GM23338 (cell line): ENCODE measurements at regions not wholly inside any gene's neighbourhood (a gene's known extent, or its start where the extent isn't known, plus 50 kb on each side); places are given as distances from the start of the nearest gene placed in this dataset.

Experiments used
- ATAC-seq: fragments of 200-7000 bp; cut with Tn5 transposase; 3 replicates; pipeline ENCODE4 v1.9.1; 2020
- DNase-seq: peaks from one replicate; pipeline ENCODE4 v3.0.0-alpha.2; 2015; ENCODE audit warnings: low spot score
- H2AFZ ChIP-seq: fragments of 200-600 bp; sonication (generic); 2 replicates; pipeline ENCODE4 v1.8.0; 2016; ENCODE audit warnings: antibody characterized with exemption, mild to moderate bottlenecking, moderate library complexity
- H3F3A ChIP-seq: fragments of 200-600 bp; sonication (generic); replicated peaks from 2 replicates; pipeline ENCODE4 v1.8.0; 2017; ENCODE audit warnings: antibody characterized with exemption, mixed run types, low read depth
- H3K27ac ChIP-seq: fragments of 200-600 bp; sonication (generic); 2 replicates; pipeline ENCODE4 v1.6.1; 2016; ENCODE audit warnings: low read depth
- H3K27me3 ChIP-seq: fragments of 200-600 bp; sonication (generic); 2 replicates; pipeline ENCODE4 v1.8.0; 2016; ENCODE audit warnings: mild to moderate bottlenecking, mixed run types, moderate library complexity; ENCODE audit not compliant: insufficient read depth
- H3K36me3 ChIP-seq: fragments of 200-600 bp; sonication (generic); 2 replicates; pipeline ENCODE4 v1.8.0; 2016; ENCODE audit warnings: mild to moderate bottlenecking; ENCODE audit not compliant: insufficient read depth
- H3K4me1 ChIP-seq: fragments of 200-600 bp; sonication (generic); 2 replicates; pipeline ENCODE4 v1.8.0; 2016; ENCODE audit warnings: mild to moderate bottlenecking, moderate library complexity; ENCODE audit not compliant: insufficient read depth
- H3K4me2 ChIP-seq: fragments of 200-600 bp; sonication (generic); 2 replicates; pipeline ENCODE4 v1.7.1; 2017; ENCODE audit warnings: mixed run types
- H3K4me3 ChIP-seq: fragments of 200-600 bp; sonication (generic); 2 replicates; pipeline ENCODE4 v1.6.1; 2016; ENCODE audit warnings: mixed run types
- H3K79me2 ChIP-seq: fragments of 200-600 bp; sonication (generic); replicated peaks from 2 replicates; pipeline ENCODE4 v1.8.0; 2017; ENCODE audit warnings: mild to moderate bottlenecking; ENCODE audit not compliant: insufficient read depth
- H3K9me2 ChIP-seq: fragments of 200-600 bp; sonication (generic); 2 replicates; pipeline ENCODE4 v1.8.0; 2017; ENCODE audit not compliant: insufficient read depth
- H4K20me1 ChIP-seq: fragments of 200-600 bp; sonication (generic); replicated peaks from 2 replicates; pipeline ENCODE4 v1.8.0; 2017; ENCODE audit warnings: mild to moderate bottlenecking; ENCODE audit not compliant: insufficient read depth
- H3K27ac Mint-ChIP-seq: 2 replicates; pipeline ENCODE4 v1.8.0; 2020; ENCODE audit warnings: inconsistent platforms, mild to moderate bottlenecking, moderate library complexity, mixed read lengths
- H3K27me3 Mint-ChIP-seq: 3 replicates; pipeline ENCODE4 v1.8.0; 2022; ENCODE audit warnings: low read depth, mild to moderate bottlenecking, moderate library complexity, mixed read lengths, inconsistent platforms; ENCODE audit not compliant: insufficient read depth, poor library complexity
- H3K36me3 Mint-ChIP-seq: 3 replicates; pipeline ENCODE4 v1.8.0; 2021; ENCODE audit warnings: low read depth, mild to moderate bottlenecking, inconsistent platforms, moderate library complexity, mixed read lengths
- H3K4me1 Mint-ChIP-seq: 3 replicates; pipeline ENCODE4 v1.8.0; 2020; ENCODE audit warnings: mild to moderate bottlenecking, inconsistent platforms, mixed read lengths
- H3K4me3 Mint-ChIP-seq: 3 replicates; pipeline ENCODE4 v1.8.0; 2021; ENCODE audit warnings: moderate library complexity, mild to moderate bottlenecking, inconsistent platforms, mixed read lengths
- H3K9me3 Mint-ChIP-seq: 3 replicates; pipeline ENCODE4 v1.8.0; 2020; ENCODE audit warnings: moderate library complexity, mild to moderate bottlenecking, inconsistent platforms, mixed read lengths
- CREB1 ChIP-seq: fragments of 250-450 bp; sonication (Bioruptor Pico); IDR thresholded peaks from 2 replicates; pipeline ENCODE4 v1.5.0; 2020; ENCODE audit warnings: low read depth, mild to moderate bottlenecking, moderate library complexity
- JUNB ChIP-seq: IDR thresholded peaks from one replicate; pipeline ENCODE4 v1.6.1; 2016; ENCODE audit warnings: antibody characterized with exemption; ENCODE audit not compliant: unreplicated experiment
- NANOG ChIP-seq: IDR thresholded peaks from 2 replicates; pipeline ENCODE4 v1.6.1; 2016; ENCODE audit warnings: antibody characterized with exemption, borderline replicate concordance
- POLR2AphosphoS5 ChIP-seq: IDR thresholded peaks from 2 replicates; pipeline ENCODE4 v1.6.1; 2016; ENCODE audit warnings: antibody characterized with exemption, low read depth
- STAT1 ChIP-seq: IDR thresholded peaks from one replicate; pipeline ENCODE4 v1.6.1; 2016; ENCODE audit warnings: antibody characterized with exemption; ENCODE audit not compliant: unreplicated experiment
- ZNF114 ChIP-seq: fragments of 250-450 bp; sonication (Bioruptor Pico); IDR thresholded peaks from 2 replicates; pipeline ENCODE4 v1.5.0; 2020; ENCODE audit warnings: mild to moderate bottlenecking, moderate library complexity
- ZNF331 ChIP-seq: fragments of 250-450 bp; sonication (Bioruptor Pico); IDR thresholded peaks from 2 replicates; pipeline ENCODE4 v1.5.0; 2020; ENCODE audit warnings: low read depth, mild to moderate bottlenecking, moderate library complexity
- TF ChIP-seq, protein P1 (sequence below): IDR thresholded peaks from 2 replicates; pipeline ENCODE4 v1.6.1; 2016; ENCODE audit warnings: antibody characterized with exemption
- TF ChIP-seq, protein P2 (sequence below), 2 experiments: fragments of 200-600 bp in 1 of 2; sonication (generic) in 1 of 2; conservative IDR thresholded peaks; 2 replicates each; pipeline versions ENCODE4 v1.5.1 to v1.6.1; 2016 to 2017; ENCODE audit warnings: antibody characterized with exemption in 2 of 2, low read depth in 2 of 2, mild to moderate bottlenecking in 2 of 2, moderate library complexity in 1 of 2
- TF ChIP-seq, protein P3 (sequence below): IDR thresholded peaks from one replicate; pipeline ENCODE4 v1.6.1; 2018; ENCODE audit warnings: antibody characterized with exemption; ENCODE audit not compliant: unreplicated experiment

DNA sequence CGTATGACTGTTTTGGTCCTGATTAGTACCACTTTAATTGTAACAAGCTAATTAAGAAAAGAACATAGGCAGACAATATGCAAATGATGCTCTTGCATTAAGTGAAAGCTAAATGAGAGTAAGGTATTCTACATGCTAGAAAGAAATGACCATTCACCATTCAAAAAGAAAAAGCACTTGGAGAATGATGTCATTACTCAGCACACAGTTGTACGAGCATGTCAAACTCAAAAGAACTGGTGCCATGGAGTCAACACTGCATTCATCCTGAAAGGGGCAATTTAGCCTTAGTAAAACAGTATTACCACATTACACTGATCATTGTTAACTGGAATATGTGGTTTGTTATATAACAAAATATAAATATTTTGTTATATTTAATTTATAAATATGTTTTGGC lies 136.2 kb upstream of the CTTNBP2 start:
- no peak overlapping the region for H3K27ac Mint-ChIP-seq
- TF ChIP-seq ZNF114 (CRISPR knock-in tag) (no peak), CREB1 (no peak), POLR2AphosphoS5 (no peak), JUNB (no peak), ZNF331 (CRISPR knock-in tag) (no peak), STAT1 (no peak), NANOG (no peak)
- TF ChIP-seq, protein P1, sequence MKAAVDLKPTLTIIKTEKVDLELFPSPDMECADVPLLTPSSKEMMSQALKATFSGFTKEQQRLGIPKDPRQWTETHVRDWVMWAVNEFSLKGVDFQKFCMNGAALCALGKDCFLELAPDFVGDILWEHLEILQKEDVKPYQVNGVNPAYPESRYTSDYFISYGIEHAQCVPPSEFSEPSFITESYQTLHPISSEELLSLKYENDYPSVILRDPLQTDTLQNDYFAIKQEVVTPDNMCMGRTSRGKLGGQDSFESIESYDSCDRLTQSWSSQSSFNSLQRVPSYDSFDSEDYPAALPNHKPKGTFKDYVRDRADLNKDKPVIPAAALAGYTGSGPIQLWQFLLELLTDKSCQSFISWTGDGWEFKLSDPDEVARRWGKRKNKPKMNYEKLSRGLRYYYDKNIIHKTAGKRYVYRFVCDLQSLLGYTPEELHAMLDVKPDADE, result no peak
- TF ChIP-seq, protein P2, sequence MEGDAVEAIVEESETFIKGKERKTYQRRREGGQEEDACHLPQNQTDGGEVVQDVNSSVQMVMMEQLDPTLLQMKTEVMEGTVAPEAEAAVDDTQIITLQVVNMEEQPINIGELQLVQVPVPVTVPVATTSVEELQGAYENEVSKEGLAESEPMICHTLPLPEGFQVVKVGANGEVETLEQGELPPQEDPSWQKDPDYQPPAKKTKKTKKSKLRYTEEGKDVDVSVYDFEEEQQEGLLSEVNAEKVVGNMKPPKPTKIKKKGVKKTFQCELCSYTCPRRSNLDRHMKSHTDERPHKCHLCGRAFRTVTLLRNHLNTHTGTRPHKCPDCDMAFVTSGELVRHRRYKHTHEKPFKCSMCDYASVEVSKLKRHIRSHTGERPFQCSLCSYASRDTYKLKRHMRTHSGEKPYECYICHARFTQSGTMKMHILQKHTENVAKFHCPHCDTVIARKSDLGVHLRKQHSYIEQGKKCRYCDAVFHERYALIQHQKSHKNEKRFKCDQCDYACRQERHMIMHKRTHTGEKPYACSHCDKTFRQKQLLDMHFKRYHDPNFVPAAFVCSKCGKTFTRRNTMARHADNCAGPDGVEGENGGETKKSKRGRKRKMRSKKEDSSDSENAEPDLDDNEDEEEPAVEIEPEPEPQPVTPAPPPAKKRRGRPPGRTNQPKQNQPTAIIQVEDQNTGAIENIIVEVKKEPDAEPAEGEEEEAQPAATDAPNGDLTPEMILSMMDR (conservative IDR thresholded peaks at IDR 0.05; ENCODE audit: low read depth in 2 of 2), result no peak
- TF ChIP-seq, protein P3, sequence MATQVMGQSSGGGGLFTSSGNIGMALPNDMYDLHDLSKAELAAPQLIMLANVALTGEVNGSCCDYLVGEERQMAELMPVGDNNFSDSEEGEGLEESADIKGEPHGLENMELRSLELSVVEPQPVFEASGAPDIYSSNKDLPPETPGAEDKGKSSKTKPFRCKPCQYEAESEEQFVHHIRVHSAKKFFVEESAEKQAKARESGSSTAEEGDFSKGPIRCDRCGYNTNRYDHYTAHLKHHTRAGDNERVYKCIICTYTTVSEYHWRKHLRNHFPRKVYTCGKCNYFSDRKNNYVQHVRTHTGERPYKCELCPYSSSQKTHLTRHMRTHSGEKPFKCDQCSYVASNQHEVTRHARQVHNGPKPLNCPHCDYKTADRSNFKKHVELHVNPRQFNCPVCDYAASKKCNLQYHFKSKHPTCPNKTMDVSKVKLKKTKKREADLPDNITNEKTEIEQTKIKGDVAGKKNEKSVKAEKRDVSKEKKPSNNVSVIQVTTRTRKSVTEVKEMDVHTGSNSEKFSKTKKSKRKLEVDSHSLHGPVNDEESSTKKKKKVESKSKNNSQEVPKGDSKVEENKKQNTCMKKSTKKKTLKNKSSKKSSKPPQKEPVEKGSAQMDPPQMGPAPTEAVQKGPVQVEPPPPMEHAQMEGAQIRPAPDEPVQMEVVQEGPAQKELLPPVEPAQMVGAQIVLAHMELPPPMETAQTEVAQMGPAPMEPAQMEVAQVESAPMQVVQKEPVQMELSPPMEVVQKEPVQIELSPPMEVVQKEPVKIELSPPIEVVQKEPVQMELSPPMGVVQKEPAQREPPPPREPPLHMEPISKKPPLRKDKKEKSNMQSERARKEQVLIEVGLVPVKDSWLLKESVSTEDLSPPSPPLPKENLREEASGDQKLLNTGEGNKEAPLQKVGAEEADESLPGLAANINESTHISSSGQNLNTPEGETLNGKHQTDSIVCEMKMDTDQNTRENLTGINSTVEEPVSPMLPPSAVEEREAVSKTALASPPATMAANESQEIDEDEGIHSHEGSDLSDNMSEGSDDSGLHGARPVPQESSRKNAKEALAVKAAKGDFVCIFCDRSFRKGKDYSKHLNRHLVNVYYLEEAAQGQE, result no peak
- peaks cover 6% of the 10 kb centered on the region for H3K27me3 Mint-ChIP-seq
- no peaks in the 10 kb centered on the region for H3F3A ChIP-seq
- no peaks in the 10 kb centered on the region for H3K9me3 Mint-ChIP-seq
- no peaks in the 10 kb centered on the region for H3K27me3 ChIP-seq
- no peaks in the 10 kb centered on the region for H3K36me3 ChIP-seq
- H3K4me3 ChIP-seq, result no peak overlapping the region
- no peaks in the 10 kb centered on the region for H4K20me1 ChIP-seq
- peaks cover 8% of the 10 kb centered on the region; the same call in 2 of the 3 replicates for H3K4me1 Mint-ChIP-seq
- H3K36me3 Mint-ChIP-seq, result no peaks in the 10 kb centered on the region
- no peak overlapping the region for H2AFZ ChIP-seq
- H3K27ac ChIP-seq, result no peak overlapping the region
- H3K4me1 ChIP-seq, result peaks cover 5% of the 10 kb centered on the region
- no peak overlapping the region for H3K4me3 Mint-ChIP-seq
- no peaks in the 10 kb centered on the region for H3K9me2 ChIP-seq
- H3K4me2 ChIP-seq, result no peak overlapping the region
- H3K79me2 ChIP-seq, result no peaks in the 10 kb centered on the region
- ATAC-seq (no peak), DNase-seq (no peak)

DNA sequence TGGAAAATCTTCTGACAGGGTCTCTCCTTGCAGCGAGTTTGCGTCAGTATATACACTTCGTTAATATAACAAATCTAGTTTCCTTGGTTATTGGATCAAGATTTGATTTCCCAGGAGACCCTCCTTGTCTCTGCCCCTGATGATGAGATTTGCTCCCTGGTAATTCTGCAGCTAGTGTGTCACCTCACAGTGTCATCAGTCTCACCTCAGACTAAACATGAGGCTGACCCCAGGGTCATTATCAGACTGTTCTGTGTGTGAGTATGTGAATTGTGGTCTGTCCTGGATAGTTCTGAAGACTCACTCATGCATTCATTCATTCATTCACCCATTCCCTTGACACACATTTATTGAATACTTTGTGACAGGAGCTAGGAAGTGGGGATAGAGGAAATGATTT lies 138.4 kb upstream of the CTTNBP2 start:
- H3K4me1 ChIP-seq, result no peaks in the 10 kb centered on the region
- H3K4me3 ChIP-seq, result no peak overlapping the region
- ATAC-seq (no peak), DNase-seq (no peak)
- H2AFZ ChIP-seq, result no peak overlapping the region
- H3K27ac ChIP-seq, result no peak overlapping the region
- no peak overlapping the region for H3K4me2 ChIP-seq
- no peaks in the 10 kb centered on the region for H3F3A ChIP-seq
- no peaks in the 10 kb centered on the region for H4K20me1 ChIP-seq
- no peaks in the 10 kb centered on the region for H3K27me3 Mint-ChIP-seq
- no peaks in the 10 kb centered on the region for H3K79me2 ChIP-seq
- H3K27ac Mint-ChIP-seq, result no peak overlapping the region
- no peaks in the 10 kb centered on the region for H3K36me3 ChIP-seq
- no peaks in the 10 kb centered on the region for H3K36me3 Mint-ChIP-seq
- H3K4me1 Mint-ChIP-seq, result no peaks in the 10 kb centered on the region
- no peaks in the 10 kb centered on the region for H3K9me3 Mint-ChIP-seq
- no peaks in the 10 kb centered on the region for H3K27me3 ChIP-seq
- H3K9me2 ChIP-seq, result no peaks in the 10 kb centered on the region
- no peak overlapping the region for H3K4me3 Mint-ChIP-seq
- TF ChIP-seq NANOG (no peak), ZNF114 (CRISPR knock-in tag) (no peak), POLR2AphosphoS5 (no peak)
- TF ChIP-seq, protein P1, result no peak
- TF ChIP-seq, protein P3, result no peak
